ENCODE measurements at regions not wholly inside any gene's neighbourhood (a gene's known extent, or its start where the extent isn't known, plus 50 kb on each side); places are given as distances from the start of the nearest gene placed in this dataset.

DNA sequence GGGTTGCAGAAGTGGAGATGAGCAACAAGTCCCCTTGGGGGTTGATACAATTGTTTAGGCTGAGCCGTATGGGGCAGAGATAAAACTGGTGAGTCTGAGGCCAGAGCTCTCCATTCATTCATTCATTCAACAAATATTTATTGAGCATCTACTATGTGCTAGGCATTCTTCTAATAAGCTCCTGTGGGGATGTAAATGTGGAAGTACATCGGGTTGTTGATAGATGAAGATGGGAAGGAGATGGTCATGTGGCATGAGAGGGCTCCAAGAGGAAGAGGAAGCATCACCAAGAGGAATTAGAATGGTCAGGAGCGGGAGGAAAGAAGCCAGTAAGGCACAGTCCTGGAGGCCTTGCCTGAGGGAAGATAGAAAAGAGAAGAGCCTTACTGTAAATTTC lies 98.7 kb upstream of the MLN start:
- TF ChIP-seq, protein P1, sequence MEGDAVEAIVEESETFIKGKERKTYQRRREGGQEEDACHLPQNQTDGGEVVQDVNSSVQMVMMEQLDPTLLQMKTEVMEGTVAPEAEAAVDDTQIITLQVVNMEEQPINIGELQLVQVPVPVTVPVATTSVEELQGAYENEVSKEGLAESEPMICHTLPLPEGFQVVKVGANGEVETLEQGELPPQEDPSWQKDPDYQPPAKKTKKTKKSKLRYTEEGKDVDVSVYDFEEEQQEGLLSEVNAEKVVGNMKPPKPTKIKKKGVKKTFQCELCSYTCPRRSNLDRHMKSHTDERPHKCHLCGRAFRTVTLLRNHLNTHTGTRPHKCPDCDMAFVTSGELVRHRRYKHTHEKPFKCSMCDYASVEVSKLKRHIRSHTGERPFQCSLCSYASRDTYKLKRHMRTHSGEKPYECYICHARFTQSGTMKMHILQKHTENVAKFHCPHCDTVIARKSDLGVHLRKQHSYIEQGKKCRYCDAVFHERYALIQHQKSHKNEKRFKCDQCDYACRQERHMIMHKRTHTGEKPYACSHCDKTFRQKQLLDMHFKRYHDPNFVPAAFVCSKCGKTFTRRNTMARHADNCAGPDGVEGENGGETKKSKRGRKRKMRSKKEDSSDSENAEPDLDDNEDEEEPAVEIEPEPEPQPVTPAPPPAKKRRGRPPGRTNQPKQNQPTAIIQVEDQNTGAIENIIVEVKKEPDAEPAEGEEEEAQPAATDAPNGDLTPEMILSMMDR (conservative IDR thresholded peaks at IDR 0.05), result no peak
- TF ChIP-seq EZH2 (IDR thresholded peaks at IDR 0.05; ENCODE audit: low read depth), result no peak
